SK-N-SH (cell line): ENCODE measurements at regions not wholly inside any gene's neighbourhood (a gene's known extent, or its start where the extent isn't known, plus 50 kb on each side); places are given as distances from the start of the nearest gene placed in this dataset.

Source experiments
- CTCF ChIA-PET: fragments of 300-600, 350-600 bp; formaldehyde crosslinking; extraction: SDS; loops from one replicate; lab custom pipeline; 2021; lab: Yijun Ruan, JAX
- POLR2A ChIA-PET: fragments of 350-600 bp; sonication (Branson Sonifier 250); formaldehyde crosslinking; extraction: SDS; loops from one replicate; lab custom pipeline; 2020; ENCODE audit warnings: antibody characterized with exemption, inconsistent platforms; lab: Yijun Ruan, JAX
- DNase-seq: peaks from one replicate; pipeline ENCODE4 v3.0.0; 2012
- H2AFZ ChIP-seq: fragments of 200-600 bp; sonication (generic); 2 replicates; pipeline ENCODE4 v1.8.1; 2016; ENCODE audit warnings: antibody characterized with exemption, mild to moderate bottlenecking, low read depth
- H3F3A ChIP-seq: fragments of 200-600 bp; sonication (generic); replicated peaks from 2 replicates; pipeline ENCODE3; 2016; ENCODE audit warnings: antibody characterized with exemption, mild to moderate bottlenecking; ENCODE audit not compliant: insufficient read depth
- H3K27ac ChIP-seq, 2 experiments: fragments of 200-500 bp in 1 of 2; fragments of 200-600 bp in 1 of 2; sonication (Bioruptor generic) in 1 of 2; sonication (generic), shearing (Covaris generic) in 1 of 2; 2 replicates each; pipeline versions ENCODE4 v1.5.1 to v1.6.1; 2014 to 2016; ENCODE audit warnings: low read depth in 2 of 2, inconsistent platforms in 1 of 2, low read length in 1 of 2, mild to moderate bottlenecking in 1 of 2, mixed read lengths in 1 of 2
- H3K27me3 ChIP-seq: fragments of 200-600 bp; sonication (generic), shearing (Covaris generic); 2 replicates; pipeline ENCODE4 v1.6.1; 2016; ENCODE audit warnings: mixed run types; ENCODE audit not compliant: insufficient read depth
- H3K36me3 ChIP-seq, 2 experiments: fragments of 200-500 bp in 1 of 2; fragments of 200-600 bp in 1 of 2; sonication (Bioruptor generic) in 1 of 2; sonication (generic) in 1 of 2; replicated peaks in 1 of 2; 2 replicates each; pipeline versions ENCODE3 to v1.5.1; 2014 to 2016; ENCODE audit warnings: low read length in 1 of 2, mild to moderate bottlenecking in 1 of 2; ENCODE audit not compliant: insufficient read depth in 2 of 2, control insufficient read depth in 1 of 2
- H3K4me1 ChIP-seq, 2 experiments: fragments of 200-500 bp in 1 of 2; fragments of 200-600 bp in 1 of 2; sonication (Bioruptor generic) in 1 of 2; sonication (generic), shearing (Covaris generic) in 1 of 2; 2 replicates each; pipeline versions ENCODE4 v1.5.1 to v1.6.1; 2014 to 2016; ENCODE audit warnings: low read depth in 1 of 2, low read length in 1 of 2, mixed run types in 1 of 2; ENCODE audit not compliant: insufficient read depth in 2 of 2, control insufficient read depth in 1 of 2
- H3K4me2 ChIP-seq: fragments of 200-600 bp; sonication (generic), shearing (Covaris generic); 2 replicates; pipeline ENCODE4 v1.6.1; 2017; ENCODE audit warnings: mixed run types
- H3K4me3 ChIP-seq, 2 experiments: fragments of 200-500 bp in 1 of 2; fragments of 200-600 bp in 1 of 2; sonication (Bioruptor generic) in 1 of 2; sonication (generic), shearing (Covaris generic) in 1 of 2; 2 replicates each; pipeline versions ENCODE4 v1.5.1 to v1.8.1; 2014 to 2016; ENCODE audit warnings: low read depth in 2 of 2, inconsistent platforms in 1 of 2, low read length in 1 of 2, mild to moderate bottlenecking in 1 of 2, mixed read lengths in 1 of 2, moderate library complexity in 1 of 2
- H3K79me2 ChIP-seq: fragments of 200-600 bp; sonication (generic); 2 replicates; pipeline ENCODE4 v1.8.1; 2017; ENCODE audit warnings: mild to moderate bottlenecking; ENCODE audit not compliant: insufficient read depth
- H3K9ac ChIP-seq: fragments of 200-600 bp; sonication (generic); 2 replicates; pipeline ENCODE4 v1.6.1; 2017; ENCODE audit warnings: mixed run types
- H3K9me2 ChIP-seq: fragments of 200-600 bp; sonication (generic); 2 replicates; pipeline ENCODE4 v1.6.1; 2017; ENCODE audit warnings: mixed run types
- H3K9me3 ChIP-seq: fragments of 200-600 bp; sonication (generic); 2 replicates; pipeline ENCODE4 v1.6.1; 2017; ENCODE audit warnings: mixed run types, mild to moderate bottlenecking, moderate library complexity
- H4K20me1 ChIP-seq: fragments of 200-600 bp; sonication (generic); 2 replicates; pipeline ENCODE4 v1.6.1; 2017; ENCODE audit warnings: mild to moderate bottlenecking, mixed run types; ENCODE audit not compliant: insufficient read depth
- CHD2 ChIP-seq: fragments of 150-350 bp; IDR thresholded peaks from 2 replicates; pipeline ENCODE4 v1.6.1; 2018; ENCODE audit warnings: low read length; ENCODE audit not compliant: partially characterized antibody
- FOSL2 ChIP-seq: IDR thresholded peaks from 2 replicates; pipeline ENCODE4 v1.4.0; 2012; ENCODE audit warnings: low read depth, mild to moderate bottlenecking, moderate library complexity, borderline replicate concordance
- FOXM1 ChIP-seq: IDR thresholded peaks from 2 replicates; pipeline ENCODE4 v1.4.0; 2012; ENCODE audit warnings: low read depth, mild to moderate bottlenecking
- GATA2 ChIP-seq: sonication (generic); formaldehyde crosslinking; IDR thresholded peaks from 2 replicates; pipeline ENCODE4 v1.5.0; 2020; ENCODE audit warnings: mild to moderate bottlenecking, missing genetic modification reagents
- IRF3 ChIP-seq: fragments of 150-350 bp; IDR thresholded peaks from 2 replicates; pipeline ENCODE4 v1.6.1; 2016; ENCODE audit warnings: mild to moderate bottlenecking, low read depth, low read length
- NRF1 ChIP-seq: IDR thresholded peaks from 2 replicates; pipeline ENCODE4 v1.6.1; 2012; ENCODE audit warnings: low read depth, mild to moderate bottlenecking, low read length
- POLR2AphosphoS5 ChIP-seq: IDR thresholded peaks from 2 replicates; pipeline ENCODE4 v1.6.1; 2012; ENCODE audit warnings: low read depth, low read length
- RAD21 ChIP-seq: IDR thresholded peaks from 2 replicates; pipeline ENCODE4 v1.6.1; 2012; ENCODE audit warnings: mild to moderate bottlenecking, low read length
- RFX5 ChIP-seq: IDR thresholded peaks from 2 replicates; pipeline ENCODE4 v1.6.1; 2012; ENCODE audit warnings: mild to moderate bottlenecking, improper control_type of control experiment, low read length
- SIN3A ChIP-seq: IDR thresholded peaks from 2 replicates; pipeline ENCODE4 v1.6.1; 2012; ENCODE audit warnings: low read depth, mild to moderate bottlenecking, low read length, moderate library complexity, borderline replicate concordance
- SMC3 ChIP-seq: IDR thresholded peaks from 2 replicates; pipeline ENCODE4 v1.6.1; 2012; ENCODE audit warnings: low read depth, low read length, improper control_type of control experiment
- TAF1 ChIP-seq: IDR thresholded peaks from 2 replicates; pipeline ENCODE4 v1.6.1; 2012; ENCODE audit warnings: low read depth, mild to moderate bottlenecking, low read length, moderate library complexity, borderline replicate concordance
- TCF12 ChIP-seq: IDR thresholded peaks from 2 replicates; pipeline ENCODE4 v1.4.0; 2012
- USF1 ChIP-seq: IDR thresholded peaks from 2 replicates; pipeline ENCODE4 v1.4.0; 2012; ENCODE audit warnings: low read depth, borderline replicate concordance
- YY1 ChIP-seq: IDR thresholded peaks from 2 replicates; pipeline ENCODE4 v1.4.0; 2012; ENCODE audit warnings: low read depth, mild to moderate bottlenecking
- ZBTB33 ChIP-seq: IDR thresholded peaks from 2 replicates; pipeline ENCODE4 v1.4.0; 2012; ENCODE audit warnings: low read depth, borderline replicate concordance
- TF ChIP-seq, protein P1 (sequence below): IDR thresholded peaks from 2 replicates; pipeline ENCODE4; 2012
- TF ChIP-seq, protein P2 (sequence below): IDR thresholded peaks from 2 replicates; pipeline ENCODE4 v1.4.0; 2012; ENCODE audit warnings: low read depth

DNA sequence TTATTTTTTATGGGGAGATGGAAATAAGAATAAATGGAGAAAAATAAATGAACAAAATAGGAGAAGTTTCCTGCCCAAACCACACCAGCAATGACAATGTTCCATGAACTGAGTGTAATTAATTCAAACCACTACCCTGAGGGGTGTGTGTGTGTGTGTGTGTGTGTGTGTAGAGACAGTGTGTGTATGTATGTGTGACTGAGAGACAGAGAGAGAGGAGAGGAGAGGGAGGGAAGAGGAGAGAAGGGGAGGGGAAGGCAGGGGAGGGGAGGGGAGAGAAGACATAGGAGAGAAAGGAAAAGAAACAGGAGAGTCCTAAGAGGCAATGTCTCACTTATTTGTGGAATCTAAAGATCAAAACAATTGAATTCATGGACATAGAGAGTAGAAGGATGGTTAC lies 65.0 kb upstream of the POU2AF1 start:
- DNase-seq = no peak
- no peaks in the 10 kb centered on the region for H3K79me2 ChIP-seq
- no peak overlapping the region for H2AFZ ChIP-seq
- H4K20me1 ChIP-seq = no peaks in the 10 kb centered on the region
- H3K4me3 ChIP-seq = no peak overlapping the region
- no peak overlapping the region for H3K4me2 ChIP-seq
- H3K27ac ChIP-seq = no peak overlapping the region
- TF ChIP-seq SMC3 (no peak), IRF3 (no peak), TAF1 (no peak), USF1 (no peak), RFX5 (no peak), POLR2AphosphoS5 (no peak), ZBTB33 (no peak), NRF1 (no peak), GATA2 (CRISPR knock-in tag) (no peak), FOXM1 (no peak), TCF12 (no peak), YY1 (no peak), CHD2 (no peak), FOSL2 (no peak), SIN3A (no peak), RAD21 (no peak)
- TF ChIP-seq, protein P1, sequence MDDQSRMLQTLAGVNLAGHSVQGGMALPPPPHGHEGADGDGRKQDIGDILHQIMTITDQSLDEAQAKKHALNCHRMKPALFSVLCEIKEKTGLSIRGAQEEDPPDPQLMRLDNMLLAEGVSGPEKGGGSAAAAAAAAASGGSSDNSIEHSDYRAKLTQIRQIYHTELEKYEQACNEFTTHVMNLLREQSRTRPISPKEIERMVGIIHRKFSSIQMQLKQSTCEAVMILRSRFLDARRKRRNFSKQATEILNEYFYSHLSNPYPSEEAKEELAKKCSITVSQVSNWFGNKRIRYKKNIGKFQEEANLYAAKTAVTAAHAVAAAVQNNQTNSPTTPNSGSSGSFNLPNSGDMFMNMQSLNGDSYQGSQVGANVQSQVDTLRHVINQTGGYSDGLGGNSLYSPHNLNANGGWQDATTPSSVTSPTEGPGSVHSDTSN = no peak
- TF ChIP-seq, protein P2, sequence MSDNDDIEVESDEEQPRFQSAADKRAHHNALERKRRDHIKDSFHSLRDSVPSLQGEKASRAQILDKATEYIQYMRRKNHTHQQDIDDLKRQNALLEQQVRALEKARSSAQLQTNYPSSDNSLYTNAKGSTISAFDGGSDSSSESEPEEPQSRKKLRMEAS = no peak
- no peaks in the 10 kb centered on the region for H3K27me3 ChIP-seq
- POLR2A ChIA-PET = no interaction called here
- H3F3A ChIP-seq = no peaks in the 10 kb centered on the region
- H3K9ac ChIP-seq = no peak overlapping the region
- CTCF ChIA-PET = interaction anchor here (1.5 to 5.6 kb wide), 2 partner anchors 153 to 162 kb away, joined by 3 to 147 read pairs; no protein-coding TSS in a partner anchor
- H3K4me1 ChIP-seq = peaks cover 0 to 3% of the 10 kb centered on the region in 2 experiments; a peak in 2 of 4 replicates
- H3K9me3 ChIP-seq = no peaks in the 10 kb centered on the region
- no peaks in the 10 kb centered on the region for H3K36me3 ChIP-seq
- no peaks in the 10 kb centered on the region for H3K9me2 ChIP-seq
